ENCODE measurements at regions not wholly inside any gene's neighbourhood (a gene's known extent, or its start where the extent isn't known, plus 50 kb on each side); places are given as distances from the start of the nearest gene placed in this dataset.

DNA sequence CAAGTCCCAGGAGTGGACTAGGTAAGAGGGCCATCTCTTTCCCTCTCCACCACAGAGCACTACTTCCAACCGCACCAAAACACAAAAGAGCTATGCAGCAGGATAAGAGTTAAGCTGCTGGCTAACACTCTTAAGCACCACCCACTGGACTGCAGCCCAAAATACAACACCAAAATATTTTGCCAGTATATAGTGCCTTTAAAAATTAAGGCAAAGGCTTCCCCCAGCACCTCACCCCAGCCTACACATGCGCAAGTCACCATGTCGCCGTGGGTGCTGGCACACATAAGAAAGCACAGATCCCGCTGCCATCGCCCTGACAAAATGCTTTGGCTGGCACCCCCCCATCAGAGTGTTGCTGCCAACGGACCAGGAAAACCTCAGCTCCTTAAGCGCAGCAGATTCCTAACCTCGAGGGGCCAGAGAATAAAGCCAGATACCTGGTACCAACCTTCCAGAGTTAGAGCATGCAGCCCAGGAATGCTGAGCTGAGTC is 608.3 kb downstream of the PCDH17 start:
- TF ChIP-seq, protein P1, sequence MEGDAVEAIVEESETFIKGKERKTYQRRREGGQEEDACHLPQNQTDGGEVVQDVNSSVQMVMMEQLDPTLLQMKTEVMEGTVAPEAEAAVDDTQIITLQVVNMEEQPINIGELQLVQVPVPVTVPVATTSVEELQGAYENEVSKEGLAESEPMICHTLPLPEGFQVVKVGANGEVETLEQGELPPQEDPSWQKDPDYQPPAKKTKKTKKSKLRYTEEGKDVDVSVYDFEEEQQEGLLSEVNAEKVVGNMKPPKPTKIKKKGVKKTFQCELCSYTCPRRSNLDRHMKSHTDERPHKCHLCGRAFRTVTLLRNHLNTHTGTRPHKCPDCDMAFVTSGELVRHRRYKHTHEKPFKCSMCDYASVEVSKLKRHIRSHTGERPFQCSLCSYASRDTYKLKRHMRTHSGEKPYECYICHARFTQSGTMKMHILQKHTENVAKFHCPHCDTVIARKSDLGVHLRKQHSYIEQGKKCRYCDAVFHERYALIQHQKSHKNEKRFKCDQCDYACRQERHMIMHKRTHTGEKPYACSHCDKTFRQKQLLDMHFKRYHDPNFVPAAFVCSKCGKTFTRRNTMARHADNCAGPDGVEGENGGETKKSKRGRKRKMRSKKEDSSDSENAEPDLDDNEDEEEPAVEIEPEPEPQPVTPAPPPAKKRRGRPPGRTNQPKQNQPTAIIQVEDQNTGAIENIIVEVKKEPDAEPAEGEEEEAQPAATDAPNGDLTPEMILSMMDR (IDR thresholded peaks at IDR 0.05; ENCODE audit: low read length): no peak
- TF ChIP-seq EZH2 (optimal IDR thresholded peaks at IDR 0.05; ENCODE audit: low read depth, low read length): no peak
